Astrocyte (in vitro differentiated cells and primary cell): ENCODE measurements at regions not wholly inside any gene's neighbourhood (a gene's known extent, or its start where the extent isn't known, plus 50 kb on each side); places are given as distances from the start of the nearest gene placed in this dataset.

Source experiments
- CTCF ChIP-seq: IDR thresholded peaks from 2 replicates; pipeline ENCODE4 v1.5.1; 2011; ENCODE audit warnings: low read depth, mild to moderate bottlenecking, inconsistent platforms, low read length, moderate library complexity; ENCODE audit not compliant: insufficient read depth
- EZH2 ChIP-seq: IDR thresholded peaks from 2 replicates; pipeline ENCODE4 v1.6.1; 2012; ENCODE audit warnings: mild to moderate bottlenecking, low read length, inconsistent platforms; ENCODE audit not compliant: insufficient read depth

GRCh38 chr7:13563257-13563656 lies 426.2 kb downstream of the ETV1 start:
- no peak for TF ChIP-seq EZH2
- no peak for TF ChIP-seq CTCF
